ENCODE measurements at regions not wholly inside any gene's neighbourhood (a gene's known extent, or its start where the extent isn't known, plus 50 kb on each side); places are given as distances from the start of the nearest gene placed in this dataset.

DNA sequence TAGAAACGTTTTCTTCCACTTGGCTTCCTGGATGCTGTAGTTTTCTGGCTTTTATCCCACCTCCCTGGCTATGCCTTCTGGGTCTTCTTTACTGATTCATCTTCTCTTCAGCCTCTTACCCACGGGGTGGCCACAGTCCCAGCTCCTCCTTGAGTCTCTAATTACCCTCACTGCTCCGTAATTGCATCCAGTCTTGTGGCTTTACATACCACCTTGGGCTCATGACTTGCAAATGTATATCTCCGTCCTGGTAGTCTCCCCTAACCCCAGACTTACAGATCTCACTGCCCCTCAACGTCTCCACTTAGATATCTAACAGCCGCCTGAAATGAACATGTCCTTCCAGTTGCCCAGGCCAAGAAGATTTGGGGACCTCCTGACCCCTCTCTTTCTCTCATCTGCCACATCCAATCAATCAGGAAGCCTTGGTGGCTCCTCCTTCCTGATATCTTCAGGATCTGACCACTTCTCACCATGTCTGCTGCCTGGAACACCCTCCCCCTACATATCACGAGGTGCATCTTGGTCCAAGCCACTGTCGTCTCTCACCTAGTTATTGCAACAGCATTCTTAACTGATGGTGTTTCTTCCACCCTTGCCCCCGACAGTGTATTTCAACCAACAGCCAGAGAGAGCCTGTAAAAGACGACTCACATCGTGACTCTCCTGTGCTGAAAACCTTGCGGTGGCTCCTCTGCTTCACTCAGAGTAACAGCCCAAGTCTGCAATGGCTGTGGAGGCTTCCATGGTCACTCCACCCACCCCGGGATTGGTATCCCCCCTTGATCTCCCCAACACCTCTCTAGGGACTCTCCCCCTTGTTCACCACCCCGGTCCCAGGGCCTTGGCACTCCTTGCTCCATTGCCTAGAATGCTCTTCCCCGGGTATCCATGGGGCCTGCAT, 219.0 kb upstream of the POU3F1 start:
- no peak for DNase-seq
- TF ChIP-seq, protein P1, sequence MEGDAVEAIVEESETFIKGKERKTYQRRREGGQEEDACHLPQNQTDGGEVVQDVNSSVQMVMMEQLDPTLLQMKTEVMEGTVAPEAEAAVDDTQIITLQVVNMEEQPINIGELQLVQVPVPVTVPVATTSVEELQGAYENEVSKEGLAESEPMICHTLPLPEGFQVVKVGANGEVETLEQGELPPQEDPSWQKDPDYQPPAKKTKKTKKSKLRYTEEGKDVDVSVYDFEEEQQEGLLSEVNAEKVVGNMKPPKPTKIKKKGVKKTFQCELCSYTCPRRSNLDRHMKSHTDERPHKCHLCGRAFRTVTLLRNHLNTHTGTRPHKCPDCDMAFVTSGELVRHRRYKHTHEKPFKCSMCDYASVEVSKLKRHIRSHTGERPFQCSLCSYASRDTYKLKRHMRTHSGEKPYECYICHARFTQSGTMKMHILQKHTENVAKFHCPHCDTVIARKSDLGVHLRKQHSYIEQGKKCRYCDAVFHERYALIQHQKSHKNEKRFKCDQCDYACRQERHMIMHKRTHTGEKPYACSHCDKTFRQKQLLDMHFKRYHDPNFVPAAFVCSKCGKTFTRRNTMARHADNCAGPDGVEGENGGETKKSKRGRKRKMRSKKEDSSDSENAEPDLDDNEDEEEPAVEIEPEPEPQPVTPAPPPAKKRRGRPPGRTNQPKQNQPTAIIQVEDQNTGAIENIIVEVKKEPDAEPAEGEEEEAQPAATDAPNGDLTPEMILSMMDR (IDR thresholded peaks at IDR 0.05) = no peak
- CTCF ChIA-PET = no interaction called here
- H3K9me3 Mint-ChIP-seq = no peaks in the 10 kb centered on the region
- intact Hi-C loops (cut with micrococcal nuclease) = no loop called here
- peaks cover 26% of the 10 kb centered on the region for H3K27me3 Mint-ChIP-seq
- no peak overlapping the region for H3K4me3 Mint-ChIP-seq
- ATAC-seq = no peak
- POLR2A ChIA-PET = no interaction called here
- H3K27ac Mint-ChIP-seq = no peak overlapping the region
- no peaks in the 10 kb centered on the region for H3K4me1 Mint-ChIP-seq (ENCODE audit: low read depth)
- H3K36me3 Mint-ChIP-seq (ENCODE audit: low read depth) = no peaks in the 10 kb centered on the region

- ChIA-PET POLR2A (no interaction called here), CTCF (no interaction called here)
- H3K4me3 Mint-ChIP-seq = no peak overlapping the region
- no peaks in the 10 kb centered on the region for H3K36me3 Mint-ChIP-seq (ENCODE audit: low read depth)
- H3K9me3 Mint-ChIP-seq = no peaks in the 10 kb centered on the region
- no peaks in the 10 kb centered on the region for H3K4me1 Mint-ChIP-seq (ENCODE audit: low read depth)
- ATAC-seq = no peak
- H3K27ac Mint-ChIP-seq = no peak overlapping the region
- intact Hi-C loops (cut with micrococcal nuclease) = no loop called here
- TF ChIP-seq, protein P1 (IDR thresholded peaks at IDR 0.05) = no peak
- H3K27me3 Mint-ChIP-seq = peaks cover 19% of the 10 kb centered on the region
- DNase-seq = no peak
Measured at GRCh38 chr1:38263438-38263837, 216.8 kb upstream of the POU3F1 start.

DNA sequence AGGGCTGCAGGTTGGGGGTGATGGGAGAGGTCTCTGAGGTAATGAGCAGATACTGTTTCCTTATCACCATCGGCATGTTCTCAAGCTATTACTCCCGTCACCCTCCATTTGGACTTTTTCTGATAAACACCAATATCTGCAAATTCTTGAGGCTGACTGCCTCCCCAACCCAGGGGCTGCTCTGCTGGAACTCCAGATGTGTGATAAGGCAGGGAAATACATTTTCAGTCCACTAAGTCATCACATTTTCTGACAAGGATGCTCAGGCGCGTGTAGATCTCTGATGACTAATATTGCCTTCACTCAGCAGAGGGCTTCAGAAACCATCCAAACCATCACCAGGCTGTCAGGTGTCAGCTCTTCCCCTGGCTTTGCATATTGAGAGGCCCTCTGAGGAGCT, 215.0 kb upstream of the POU3F1 start:
- TF ChIP-seq, protein P1 (IDR thresholded peaks at IDR 0.05) = no peak
- ChIA-PET CTCF (no interaction called here), POLR2A (no interaction called here)
- Mint-ChIP-seq H3K4me1 (ENCODE audit: low read depth) (no peaks in the 10 kb centered on the region), H3K27ac (no peak overlapping the region), H3K4me3 (no peak overlapping the region), H3K27me3 (peaks cover 13% of the 10 kb centered on the region), H3K36me3 (ENCODE audit: low read depth) (no peaks in the 10 kb centered on the region), H3K9me3 (no peaks in the 10 kb centered on the region)
- no peak for DNase-seq
- intact Hi-C loops (cut with micrococcal nuclease) = no loop called here
- ATAC-seq = no peak

DNA sequence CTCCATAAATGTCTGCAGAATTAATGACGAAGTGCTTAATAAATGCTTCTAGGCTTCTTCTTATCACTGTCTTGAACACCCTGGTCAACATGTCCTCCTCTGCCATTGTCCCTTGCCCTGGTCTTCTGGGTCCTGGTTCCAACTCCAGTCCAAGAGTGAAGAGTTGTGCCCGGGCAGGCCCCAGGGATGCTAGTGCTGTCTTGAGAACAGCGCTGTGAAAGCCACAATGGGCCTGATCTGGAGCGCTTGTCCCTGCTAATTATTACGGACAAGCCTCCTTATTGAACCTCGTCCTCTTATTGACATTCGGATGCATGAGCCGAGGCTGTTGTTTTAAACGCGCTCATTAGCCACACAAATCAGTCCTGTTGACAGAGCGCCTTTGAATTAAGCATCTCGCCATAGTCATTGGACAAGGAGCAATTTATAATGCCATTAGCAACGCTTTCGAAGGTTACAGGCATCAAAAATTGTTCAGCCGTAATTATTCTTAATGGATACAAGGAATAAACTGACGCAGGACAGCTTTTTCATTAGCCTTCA, 211.6 kb upstream of the POU3F1 start:
- ChIA-PET POLR2A (no interaction called here), CTCF (no interaction called here)
- DNase-seq (no peak), ATAC-seq (no peak)
- TF ChIP-seq, protein P1 (IDR thresholded peaks at IDR 0.05) = no peak
- H3K4me3 Mint-ChIP-seq = no peak overlapping the region
- no peaks in the 10 kb centered on the region for H3K4me1 Mint-ChIP-seq (ENCODE audit: low read depth)
- no peaks in the 10 kb centered on the region for H3K9me3 Mint-ChIP-seq
- H3K27ac Mint-ChIP-seq = no peak overlapping the region
- intact Hi-C loops (cut with micrococcal nuclease) = no loop called here
- peaks cover 14% of the 10 kb centered on the region for H3K27me3 Mint-ChIP-seq
- H3K36me3 Mint-ChIP-seq (ENCODE audit: low read depth) = no peaks in the 10 kb centered on the region

GRCh38 chr1:38257374-38257773, 210.8 kb upstream of the POU3F1 start:
- DNase-seq (no peak), ATAC-seq (no peak)
- H3K36me3 Mint-ChIP-seq (ENCODE audit: low read depth) = no peaks in the 10 kb centered on the region
- POLR2A ChIA-PET = no interaction called here
- CTCF ChIA-PET = no interaction called here
- H3K27me3 Mint-ChIP-seq = peaks cover 14% of the 10 kb centered on the region
- TF ChIP-seq, protein P1 (IDR thresholded peaks at IDR 0.05) = no peak
- H3K27ac Mint-ChIP-seq = no peak overlapping the region
- intact Hi-C loops (cut with micrococcal nuclease) = no loop called here
- H3K4me1 Mint-ChIP-seq (ENCODE audit: low read depth) = no peaks in the 10 kb centered on the region
- no peaks in the 10 kb centered on the region for H3K9me3 Mint-ChIP-seq
- H3K4me3 Mint-ChIP-seq = no peak overlapping the region

All from activated CD8-positive, alpha-beta T cell treated with anti-CD3 and anti-CD28 coated beads for 36 hours (primary cell).